ENCODE measurements at regions not wholly inside any gene's neighbourhood (a gene's known extent, or its start where the extent isn't known, plus 50 kb on each side); places are given as distances from the start of the nearest gene placed in this dataset.

- WGBS, 2 donors, result 37 to 44% methylated on average over 4 of the region's 4 CpGs
Observed at GRCh38 chr12:112676507-112676906, 115.0 kb upstream of the RPH3A start.

GRCh38 chr12:112677050-112677765, 114.3 kb upstream of the RPH3A start:
- no peak overlapping the region for H3K4me3 ChIP-seq (ENCODE audit: low read depth, poor library complexity, severe bottlenecking)
- WGBS, 2 donors, result 71 to 74% methylated on average over 6 of the region's 6 CpGs
- intact Hi-C loops (cut with DNase I; ENCODE audit: low total_unique reads), result no loop called here
- no peak for DNase-seq (ENCODE audit: low spot score in 2 of 2)
- TF ChIP-seq POLR2A (IDR thresholded peaks at IDR 0.05), result no peak
- no peak for TF ChIP-seq CTCF (IDR thresholded peaks at IDR 0.05)

More at GRCh38 chr12:112676507-112676906, 115.0 kb upstream of the RPH3A start:
- H3K4me3 ChIP-seq (ENCODE audit: low read depth, poor library complexity, severe bottlenecking), result no peak overlapping the region
- TF ChIP-seq POLR2A (IDR thresholded peaks at IDR 0.05) (no peak), CTCF (IDR thresholded peaks at IDR 0.05) (no peak)
- DNase-seq (ENCODE audit: low spot score in 2 of 2), result no peak
- intact Hi-C loops (cut with DNase I; ENCODE audit: low total_unique reads), result no loop called here

GRCh38 chr12:112680993-112681392, 110.6 kb upstream of the RPH3A start:
- TF ChIP-seq POLR2A (IDR thresholded peaks at IDR 0.05) (no peak), CTCF (IDR thresholded peaks at IDR 0.05) (no peak)
- DNase-seq (ENCODE audit: low spot score in 2 of 2), result no peak
- intact Hi-C loops (cut with DNase I; ENCODE audit: low total_unique reads), result no loop called here
- WGBS, 2 donors, result 67 to 68% methylated on average over 4 of the region's 4 CpGs
- no peak overlapping the region for H3K4me3 ChIP-seq (ENCODE audit: low read depth, poor library complexity, severe bottlenecking)

- H3K4me3 ChIP-seq (ENCODE audit: low read depth, poor library complexity, severe bottlenecking), result no peak overlapping the region
- no peak for DNase-seq (ENCODE audit: low spot score in 2 of 2)
- TF ChIP-seq POLR2A (IDR thresholded peaks at IDR 0.05), result no peak
- no peak for TF ChIP-seq CTCF (IDR thresholded peaks at IDR 0.05)
- intact Hi-C loops (cut with DNase I; ENCODE audit: low total_unique reads), result no loop called here
- WGBS, 2 donors, result 64 to 69% methylated on average over 2 of the region's 2 CpGs
Observed at GRCh38 chr12:112682586-112682985, 109.0 kb upstream of the RPH3A start.

- 65 to 78% methylated on average over 2 of the region's 2 CpGs for WGBS, 2 donors
- no peak overlapping the region for H3K4me3 ChIP-seq (ENCODE audit: low read depth, poor library complexity, severe bottlenecking)
- DNase-seq (ENCODE audit: low spot score in 2 of 2), result no peak
- TF ChIP-seq POLR2A (IDR thresholded peaks at IDR 0.05) (no peak), CTCF (IDR thresholded peaks at IDR 0.05) (no peak)
- intact Hi-C loops (cut with DNase I; ENCODE audit: low total_unique reads), result no loop called here
Observed at GRCh38 chr12:112684742-112685141, 106.8 kb upstream of the RPH3A start.

- 64 to 65% methylated on average over 2 of the region's 2 CpGs for WGBS, 2 donors
- no peak for TF ChIP-seq CTCF (IDR thresholded peaks at IDR 0.05)
- no peak for TF ChIP-seq POLR2A (IDR thresholded peaks at IDR 0.05)
- intact Hi-C loops (cut with DNase I; ENCODE audit: low total_unique reads), result no loop called here
- H3K4me3 ChIP-seq (ENCODE audit: low read depth, poor library complexity, severe bottlenecking), result no peak overlapping the region
- no peak for DNase-seq (ENCODE audit: low spot score in 2 of 2)
Observed at GRCh38 chr12:112685321-112685720, 106.2 kb upstream of the RPH3A start.
